ENCODE measurements at regions not wholly inside any gene's neighbourhood (a gene's known extent, or its start where the extent isn't known, plus 50 kb on each side); places are given as distances from the start of the nearest gene placed in this dataset.
A peak's percentile ranks its signal among the peaks of the same experiment; 100 is the strongest.

- Histone ChIP-seq H2AFZ (ENCODE audit: insufficient read depth, low read depth, low read length, poor library complexity, severe bottlenecking) (no peak overlapping the region), H3K27me3 (ENCODE audit: control insufficient read depth in 2 of 2, insufficient read depth in 2 of 2, low read length in 2 of 2) (no peaks in the 10 kb centered on the region), H3K9ac (ENCODE audit: insufficient read depth, low read length, poor library complexity, severe bottlenecking) (no peak overlapping the region), H3K27ac (ENCODE audit: low read depth in 1 of 2, low read length in 2 of 2) (no peak overlapping the region), H3K4me3 (replicated peaks in 1 of 3; ENCODE audit: low read depth in 2 of 3, low read length in 3 of 3) (no peak overlapping the region), H3K9me3 (replicated peaks in 1 of 2; ENCODE audit: control insufficient read depth in 1 of 2, insufficient read depth in 1 of 2, low read length in 2 of 2) (peaks cover 0 to 3% of the 10 kb centered on the region in 2 donors), H3K4me1 (ENCODE audit: control insufficient read depth in 1 of 2, insufficient read depth in 2 of 2, low read length in 2 of 2) (peaks cover 30 to 33% of the 10 kb centered on the region in 2 donors), H3K79me2 (ENCODE audit: insufficient read depth, low read length) (no peaks in the 10 kb centered on the region), H3K36me3 (replicated peaks in 1 of 2; ENCODE audit: control insufficient read depth in 1 of 2, insufficient read depth in 2 of 2, low read length in 2 of 2) (no peaks in the 10 kb centered on the region), H4K20me1 (ENCODE audit: insufficient read depth, low read length) (no peaks in the 10 kb centered on the region), H3K4me2 (replicated peaks; ENCODE audit: extremely low read depth, low read length, poor library complexity, severe bottlenecking) (no peak overlapping the region)
- no peak for DNase-seq
- H3K9me3 Mint-ChIP-seq = peaks cover 0 to 6% (median 5%) of the 10 kb centered on the region in 7 donors
- peaks cover 49% of the 10 kb centered on the region for H3K4me1 Mint-ChIP-seq
- 92% methylated on average over 5 of the region's 6 CpGs for WGBS (ENCODE audit: insufficient coverage)
- intact Hi-C loops (cut with micrococcal nuclease) = no loop called here
- H3K27ac Mint-ChIP-seq = peak overlapping the region in 2 of 7 donors; percentile 53 to 70
- peaks cover 0 to 7% (median 3%) of the 10 kb centered on the region in 3 donors for H3K27me3 Mint-ChIP-seq (ENCODE audit: low read depth in 3 of 3)
- H3K36me3 Mint-ChIP-seq = peaks cover 6 to 10% of the 10 kb centered on the region in 2 donors
- no peak for TF ChIP-seq CTCF (IDR thresholded peaks at IDR 0.05)
- H3K4me3 Mint-ChIP-seq = no peak overlapping the region
These were observed 56.5 kb upstream of the IER3 start for GRCh38 chr6:30800871-30801270.

- H3K4me1 ChIP-seq (ENCODE audit: control insufficient read depth in 1 of 2, insufficient read depth in 2 of 2, low read length in 2 of 2) = peaks cover 37 to 38% of the 10 kb centered on the region in 2 donors
- no peak overlapping the region for H3K4me2 ChIP-seq (replicated peaks; ENCODE audit: extremely low read depth, low read length, poor library complexity, severe bottlenecking)
- no peak overlapping the region for H3K9ac ChIP-seq (ENCODE audit: insufficient read depth, low read length, poor library complexity, severe bottlenecking)
- WGBS (ENCODE audit: insufficient coverage) = no CpG with 5 or more reads among the region's 3 CpGs
- no peaks in the 10 kb centered on the region for H3K36me3 ChIP-seq (replicated peaks in 1 of 2; ENCODE audit: control insufficient read depth in 1 of 2, insufficient read depth in 2 of 2, low read length in 2 of 2)
- H3K27ac ChIP-seq (ENCODE audit: low read depth in 1 of 2, low read length in 2 of 2) = no peak overlapping the region
- Mint-ChIP-seq H3K4me3 (no peak overlapping the region), H3K4me1 (peaks cover 52% of the 10 kb centered on the region), H3K27ac (peak overlapping the region in 1 of 7 donors; percentile 5), H3K27me3 (ENCODE audit: low read depth in 3 of 3) (peaks cover 0 to 2% (median 0%) of the 10 kb centered on the region in 3 donors), H3K9me3 (peaks cover 0 to 3% (median 2%) of the 10 kb centered on the region in 7 donors), H3K36me3 (peaks cover 2 to 3% of the 10 kb centered on the region in 2 donors)
- no peak overlapping the region for H3K4me3 ChIP-seq (replicated peaks in 1 of 3; ENCODE audit: low read depth in 2 of 3, low read length in 3 of 3)
- no peaks in the 10 kb centered on the region for H4K20me1 ChIP-seq (ENCODE audit: insufficient read depth, low read length)
- H3K79me2 ChIP-seq (ENCODE audit: insufficient read depth, low read length) = no peaks in the 10 kb centered on the region
- no peak for TF ChIP-seq CTCF (IDR thresholded peaks at IDR 0.05)
- peaks cover 0 to 1% of the 10 kb centered on the region in 2 donors for H3K9me3 ChIP-seq (replicated peaks in 1 of 2; ENCODE audit: control insufficient read depth in 1 of 2, insufficient read depth in 1 of 2, low read length in 2 of 2)
- no peak for DNase-seq
- no peak overlapping the region for H2AFZ ChIP-seq (ENCODE audit: insufficient read depth, low read depth, low read length, poor library complexity, severe bottlenecking)
- intact Hi-C loops (cut with micrococcal nuclease) = no loop called here
- no peaks in the 10 kb centered on the region for H3K27me3 ChIP-seq (ENCODE audit: control insufficient read depth in 2 of 2, insufficient read depth in 2 of 2, low read length in 2 of 2)
These were observed 54.9 kb upstream of the IER3 start for GRCh38 chr6:30799210-30799609.

Data from CD14-positive monocyte (primary cell).